ENCODE measurements at regions not wholly inside any gene's neighbourhood (a gene's known extent, or its start where the extent isn't known, plus 50 kb on each side); places are given as distances from the start of the nearest gene placed in this dataset.

- no peak for DNase-seq
Measured at GRCh38 chr9:12874395-12874794, 99.6 kb downstream of the LURAP1L start.

DNA sequence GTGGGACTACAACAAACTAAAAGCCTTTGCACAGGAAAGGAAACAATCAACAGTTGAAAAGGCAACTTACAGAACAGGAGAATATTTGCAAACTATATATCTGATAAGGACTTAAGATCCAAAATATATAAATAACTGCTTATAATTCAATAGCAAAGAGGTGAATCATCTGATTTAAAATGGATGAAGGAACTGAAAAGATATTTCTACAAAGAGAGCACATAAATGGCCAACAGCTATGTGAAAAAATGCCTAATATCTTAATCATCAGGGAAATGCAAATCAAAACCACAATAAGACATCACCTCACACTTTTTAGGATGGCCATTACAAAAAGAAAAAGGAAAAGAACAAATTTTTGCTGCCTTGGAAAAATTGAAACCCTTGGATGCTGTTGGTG lies 100.4 kb downstream of the LURAP1L start:
- no peak for DNase-seq

DNA sequence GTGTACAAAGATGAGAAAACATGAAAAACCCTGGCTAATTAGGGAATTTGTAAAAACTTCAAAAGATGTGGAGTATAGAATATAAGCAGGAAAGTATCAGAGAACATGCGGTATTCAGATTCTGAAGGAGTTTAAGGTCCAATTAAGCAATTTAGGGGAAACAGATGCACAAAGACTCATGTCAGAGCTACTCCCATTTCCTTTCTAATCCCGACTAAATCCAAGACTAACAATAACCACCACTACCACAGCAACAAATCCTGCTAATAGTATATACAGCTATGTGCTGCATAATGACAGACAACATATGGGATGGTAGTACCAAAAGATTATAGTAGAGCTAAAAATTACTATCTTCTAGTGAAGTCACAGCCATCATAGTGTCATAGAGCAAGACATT lies 102.1 kb downstream of the LURAP1L start:
- peak in 1 of 2 experiments; percentile 35 for DNase-seq

GRCh38 chr9:12878351-12878978 lies 103.6 kb downstream of the LURAP1L start:
- DNase-seq = peak in 1 of 2 experiments; percentile 40

- DNase-seq = no peak
Measured at GRCh38 chr9:12879961-12880360, 105.1 kb downstream of the LURAP1L start.

DNA sequence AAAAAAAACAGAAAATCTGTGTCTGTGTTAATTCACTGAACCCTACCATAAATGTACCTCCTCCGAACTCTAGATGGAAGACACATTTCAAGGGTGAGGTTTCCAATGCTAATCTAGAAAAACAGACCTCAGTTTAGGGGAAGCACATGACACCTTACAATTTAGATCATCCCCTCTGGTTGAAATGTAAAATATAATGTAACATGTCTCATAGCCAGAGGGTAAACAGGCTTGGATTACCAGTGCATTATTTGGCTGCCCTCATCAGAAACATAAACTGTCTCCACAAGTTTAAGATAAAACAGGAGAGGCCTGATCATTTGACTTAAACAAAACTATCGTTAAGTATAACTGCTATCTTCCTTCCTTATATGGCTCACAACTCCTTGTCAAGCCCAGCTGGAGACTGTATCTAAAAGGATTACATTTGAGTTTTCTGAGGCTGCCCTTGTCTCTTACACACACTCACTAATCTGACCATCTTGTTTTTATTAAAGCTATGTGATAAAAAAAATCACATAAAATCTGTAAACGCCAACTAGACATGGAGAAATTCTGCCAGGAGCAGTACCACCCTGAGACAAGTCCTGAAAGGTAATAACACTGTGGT lies 105.7 kb downstream of the LURAP1L start:
- no peak for DNase-seq

- DNase-seq = no peak
Measured at GRCh38 chr9:12882430-12882829, 107.6 kb downstream of the LURAP1L start.

DNA sequence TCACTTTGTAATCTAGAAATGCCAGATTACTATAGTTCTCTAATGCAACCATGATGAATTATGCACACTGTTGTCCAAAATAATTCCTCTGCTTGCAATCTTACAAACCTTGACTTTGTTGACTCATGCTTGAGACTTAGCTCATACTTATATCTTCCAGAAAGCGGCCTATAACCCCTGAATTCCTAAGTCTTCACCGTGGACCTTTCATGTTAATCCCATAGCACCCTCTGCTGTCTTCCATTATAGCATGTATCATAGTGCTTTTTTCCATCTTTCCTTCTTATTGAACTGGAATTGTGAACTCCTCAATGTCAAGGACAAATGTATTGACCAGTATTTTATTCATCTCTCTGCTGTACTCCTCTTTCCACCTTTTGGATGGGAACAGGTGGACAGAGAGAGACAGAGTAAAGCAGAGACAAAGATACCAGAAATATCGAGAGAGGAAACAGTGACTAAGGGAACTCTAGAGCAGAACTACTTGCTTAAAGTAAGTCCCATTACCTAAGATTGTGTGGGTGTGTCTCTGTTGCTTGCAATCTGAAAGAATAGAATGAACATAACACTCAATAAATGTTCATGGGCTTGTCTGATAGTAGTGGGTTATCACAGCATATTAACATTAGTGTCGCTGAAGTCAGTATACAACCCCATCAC lies 110.0 kb downstream of the LURAP1L start:
- DNase-seq = peak in 1 of 2 experiments; percentile 39

DNA sequence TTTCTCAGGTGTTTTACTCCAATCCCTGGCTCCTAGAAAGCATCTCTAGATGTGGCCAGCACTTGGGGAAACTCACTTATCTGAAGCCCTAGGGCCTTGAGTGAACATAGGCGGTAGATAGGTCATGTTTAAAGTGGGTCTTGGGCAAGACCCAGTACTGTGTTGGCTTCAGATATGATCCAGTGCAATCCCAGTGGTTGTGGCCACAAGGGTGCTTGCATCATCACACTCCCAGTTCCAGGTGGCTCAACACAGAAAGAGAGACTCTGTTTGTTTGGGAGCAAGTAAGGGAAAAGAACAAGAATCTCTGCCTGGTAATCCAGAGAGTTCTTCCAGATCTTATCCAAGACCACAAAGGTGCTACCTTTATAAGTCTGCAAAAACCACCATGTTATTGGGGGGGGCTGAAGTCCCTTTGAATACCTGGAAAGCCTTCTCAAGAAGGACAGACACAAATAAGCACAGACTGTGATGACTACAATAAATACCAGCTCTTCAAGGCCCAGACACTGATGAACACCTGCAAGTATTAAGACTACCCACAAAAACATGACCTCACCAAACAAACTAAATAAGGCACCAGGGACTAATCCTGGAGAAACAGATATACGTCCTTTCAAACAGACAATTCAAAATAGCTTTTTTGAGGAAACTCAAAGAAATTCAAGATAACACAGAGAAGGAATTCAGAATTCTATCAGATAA lies 114.7 kb downstream of the LURAP1L start:
- DNase-seq = no peak

DNA sequence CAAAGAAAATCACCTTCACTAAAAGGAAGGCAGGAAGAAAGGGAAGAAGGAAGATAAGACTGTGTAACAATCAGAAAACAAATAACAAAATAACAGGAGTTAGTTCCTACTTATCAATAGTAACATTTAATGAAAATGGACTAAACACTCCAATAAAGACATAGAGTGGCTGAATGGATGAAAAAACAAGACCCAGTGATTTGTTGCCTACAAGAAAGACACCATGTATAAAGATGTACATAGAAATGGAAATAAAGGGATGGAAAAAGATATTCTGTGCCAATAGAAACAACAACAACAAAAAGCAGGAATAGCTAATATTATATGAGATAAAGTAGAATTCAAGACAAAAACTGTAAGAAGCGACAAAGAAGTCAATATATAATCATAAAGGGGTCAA lies 116.8 kb downstream of the LURAP1L start:
- no peak for DNase-seq

DNA sequence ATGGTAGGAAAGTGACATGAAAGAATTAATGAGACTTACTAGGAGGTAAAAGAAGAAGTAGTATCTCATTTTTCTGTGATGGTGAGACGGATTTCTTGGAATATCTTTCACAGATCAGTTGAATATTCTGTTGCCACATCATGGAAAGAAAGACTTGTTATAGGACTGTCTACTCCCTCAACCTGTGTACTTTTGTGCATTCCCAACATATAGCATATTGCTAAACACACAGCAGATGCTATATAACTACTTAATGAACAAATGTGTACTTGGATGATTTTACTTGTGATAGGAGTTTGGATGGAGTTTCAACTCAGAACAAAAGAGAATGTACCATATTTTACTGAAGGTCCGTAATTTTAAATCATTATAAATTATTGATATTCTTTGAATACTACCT lies 128.5 kb downstream of the LURAP1L start:
- DNase-seq = no peak

GRCh38 chr9:12904261-12905000 lies 129.6 kb downstream of the LURAP1L start:
- no peak for DNase-seq

GRCh38 chr9:12906646-12907045 lies 131.8 kb downstream of the LURAP1L start:
- no peak for DNase-seq

DNA sequence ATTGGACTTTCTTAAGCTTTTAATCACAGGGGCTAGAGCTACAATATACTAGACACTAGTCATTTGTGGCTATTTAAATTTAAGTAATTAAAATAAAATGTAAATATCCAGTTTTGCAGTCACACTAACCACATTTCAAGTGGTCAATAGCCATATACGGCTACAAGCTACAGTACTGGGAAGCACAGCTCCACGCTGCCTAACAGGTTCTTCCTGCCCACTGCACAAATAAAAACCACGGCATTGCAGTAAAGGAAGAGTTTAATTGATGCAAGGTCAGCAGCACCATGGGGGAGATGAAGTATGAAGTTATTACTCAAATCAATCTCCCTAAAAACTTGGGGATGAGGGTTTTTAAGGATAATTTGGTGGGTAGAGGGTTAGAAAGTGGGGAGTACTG lies 134.1 kb downstream of the LURAP1L start:
- no peak for DNase-seq

DNA sequence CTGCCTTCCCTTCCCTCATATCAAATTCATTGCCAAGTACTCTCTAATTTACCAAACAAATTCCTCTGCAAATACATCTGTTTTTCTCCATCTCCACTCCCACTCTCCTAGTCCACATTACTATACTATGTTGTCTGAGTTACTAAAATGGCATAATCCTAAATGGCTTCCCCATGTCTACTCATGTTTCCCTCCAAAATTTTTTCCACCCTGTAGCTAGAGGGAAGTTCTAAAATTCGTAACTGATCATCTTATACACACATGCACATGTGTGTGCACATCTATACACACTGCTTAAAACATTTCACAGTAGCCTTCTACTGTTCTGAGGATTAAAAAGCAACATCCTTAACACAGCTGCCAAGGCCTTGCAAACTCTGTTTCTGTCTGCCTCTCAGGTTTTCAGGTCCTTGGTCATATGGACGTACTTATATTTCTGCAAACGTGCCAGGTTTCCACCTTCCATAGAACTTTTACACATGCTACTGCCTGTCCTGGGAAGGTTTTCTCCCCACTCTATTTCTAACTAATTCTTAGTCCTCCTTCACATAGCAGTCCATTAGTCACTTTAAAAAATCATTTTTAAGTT lies 140.6 kb downstream of the LURAP1L start:
- DNase-seq = no peak

GRCh38 chr9:12916042-12916441 lies 141.2 kb downstream of the LURAP1L start:
- no peak for DNase-seq

DNA sequence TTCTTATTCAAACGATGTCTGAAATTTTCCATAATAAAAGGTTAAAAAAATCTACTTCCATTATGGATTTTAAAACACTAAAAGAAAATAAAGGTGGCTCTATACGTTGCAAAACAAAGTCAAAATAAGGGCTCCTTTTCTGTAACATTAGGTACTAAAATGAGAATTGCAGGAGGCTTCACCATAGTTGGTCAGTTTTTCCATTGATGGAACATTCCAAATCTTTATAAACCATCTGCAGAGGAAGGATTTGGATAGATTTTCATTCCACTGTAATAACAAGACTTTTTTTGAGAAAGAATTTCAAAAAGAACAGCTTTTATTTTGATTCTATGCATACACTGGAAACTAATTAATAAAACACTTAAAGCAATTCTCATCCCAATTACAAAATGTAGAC lies 145.6 kb downstream of the LURAP1L start:
- DNase-seq = no peak

DNA sequence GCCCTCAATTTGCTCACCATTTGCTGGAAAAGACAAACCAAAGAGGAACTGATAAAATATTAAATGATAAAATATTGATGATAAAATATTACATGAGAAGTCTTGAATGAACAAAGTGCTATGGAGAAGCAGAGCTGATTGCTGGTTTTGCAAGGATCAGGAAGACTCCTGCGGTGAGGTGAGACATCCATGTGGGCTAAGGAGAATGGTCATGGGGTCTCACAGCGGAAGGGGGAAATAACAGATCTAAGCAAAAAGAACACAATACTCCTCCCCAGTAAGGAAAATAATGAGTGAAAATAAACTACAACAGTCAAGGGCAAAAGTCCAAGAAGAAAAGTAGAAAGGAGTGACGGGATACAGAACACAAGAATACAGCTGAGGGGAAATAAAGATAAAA lies 146.8 kb downstream of the LURAP1L start:
- DNase-seq = no peak

DNA sequence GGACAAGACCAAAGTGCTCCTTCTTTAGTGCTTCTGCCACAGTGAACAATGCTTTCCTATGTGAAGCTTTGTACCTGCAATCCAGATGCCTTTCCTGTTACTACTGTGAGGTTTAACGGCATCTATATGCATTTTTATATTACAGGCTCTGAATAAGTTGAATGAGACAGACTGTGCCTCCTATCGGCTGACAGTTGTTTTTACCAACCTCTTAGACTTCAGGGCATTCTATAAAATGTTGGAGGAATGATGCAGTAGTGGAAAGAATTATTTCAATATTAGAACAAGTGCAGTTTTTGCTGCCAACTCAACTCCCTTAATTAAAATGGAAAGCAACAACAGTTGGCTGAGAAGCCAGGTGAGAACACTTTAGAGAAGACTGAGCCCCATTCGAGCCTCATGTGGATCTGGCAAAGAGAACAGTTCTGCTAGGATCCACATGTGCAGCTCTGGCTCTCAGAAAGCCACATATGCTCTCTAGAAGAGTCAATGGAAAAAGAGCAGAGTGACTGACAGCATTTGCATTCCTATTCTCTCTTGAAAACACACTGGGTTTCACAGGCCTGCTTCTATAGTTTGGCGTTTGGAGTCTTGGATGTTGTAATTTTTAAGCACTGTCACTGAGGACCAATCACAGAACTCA lies 147.5 kb downstream of the LURAP1L start:
- no peak for DNase-seq

DNA sequence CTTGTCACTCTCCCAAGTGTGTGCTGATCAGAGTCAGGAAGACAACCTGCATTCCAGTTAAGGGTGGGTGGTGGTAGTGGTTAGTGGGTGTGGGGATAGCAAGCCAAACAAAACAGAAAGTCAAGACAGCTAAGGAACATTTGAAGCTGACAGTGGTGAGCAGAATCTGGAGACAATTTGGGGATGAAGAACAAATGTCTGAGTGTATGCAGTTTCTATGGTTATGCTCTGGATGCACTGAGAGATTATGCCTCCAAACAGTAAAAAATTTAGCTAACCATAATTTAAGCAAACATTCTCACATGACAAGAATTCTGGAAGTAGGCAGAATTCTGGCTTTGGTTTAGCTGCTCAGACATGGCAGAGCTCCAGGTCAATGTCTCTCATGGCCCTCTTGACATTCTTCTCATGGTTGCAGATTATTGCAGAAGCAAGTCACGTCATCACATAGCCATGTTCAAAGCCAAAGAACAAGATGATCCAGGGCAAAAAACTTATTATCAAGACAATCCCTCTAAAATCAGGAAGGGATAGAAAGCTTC lies 148.7 kb downstream of the LURAP1L start:
- DNase-seq = no peak

DNA sequence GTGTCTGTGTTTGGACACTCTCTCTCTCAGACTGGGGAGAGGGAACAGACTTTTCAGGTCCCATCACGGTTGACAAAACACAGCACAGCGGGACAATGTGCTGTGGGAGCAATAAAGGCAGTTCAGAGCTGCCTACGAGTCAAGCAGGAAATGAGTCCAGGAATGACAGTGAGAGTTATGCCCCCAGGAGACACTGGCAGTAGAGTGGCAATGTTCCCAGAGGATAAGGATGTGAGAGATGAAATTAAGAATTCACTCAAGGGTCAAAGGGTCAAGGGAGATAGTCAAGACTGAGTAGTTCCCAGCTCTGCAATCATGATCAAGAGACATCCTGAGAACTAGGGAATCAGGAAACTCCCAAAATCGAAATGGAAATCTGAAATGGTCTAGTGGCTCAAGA lies 156.1 kb downstream of the LURAP1L start:
- no peak for DNase-seq

- no peak for DNase-seq
Measured at GRCh38 chr9:12933957-12934356, 159.1 kb downstream of the LURAP1L start.
